Astrocyte of the cerebellum (primary cell): ENCODE measurements at regions not wholly inside any gene's neighbourhood (a gene's known extent, or its start where the extent isn't known, plus 50 kb on each side); places are given as distances from the start of the nearest gene placed in this dataset.

ENCODE experiments used
- DNase-seq: peaks from one replicate; pipeline ENCODE4 v3.0.0-alpha.2; 2011; ENCODE audit warnings: low read depth
- H3K4me3 ChIP-seq: 2 replicates; pipeline ENCODE4 v1.5.1; 2011; ENCODE audit warnings: mild to moderate bottlenecking, low read depth, low read length, moderate library complexity
- in situ Hi-C: cut with HindIII; loops from 2 replicates; pipeline ENCODE4 v1.10.0; 2017; ENCODE audit warnings: low sequenced_read_pairs
- TF ChIP-seq, protein P1 (sequence below): IDR thresholded peaks from 2 replicates; pipeline ENCODE4 v1.5.1; 2012; ENCODE audit warnings: low read length, low read depth, moderate library complexity, mild to moderate bottlenecking; ENCODE audit errors: missing control alignments

GRCh38 chr1:182246783-182247182 lies 144.8 kb downstream of the GLUL start:
- in situ Hi-C loops, result no loop called here
- TF ChIP-seq, protein P1, sequence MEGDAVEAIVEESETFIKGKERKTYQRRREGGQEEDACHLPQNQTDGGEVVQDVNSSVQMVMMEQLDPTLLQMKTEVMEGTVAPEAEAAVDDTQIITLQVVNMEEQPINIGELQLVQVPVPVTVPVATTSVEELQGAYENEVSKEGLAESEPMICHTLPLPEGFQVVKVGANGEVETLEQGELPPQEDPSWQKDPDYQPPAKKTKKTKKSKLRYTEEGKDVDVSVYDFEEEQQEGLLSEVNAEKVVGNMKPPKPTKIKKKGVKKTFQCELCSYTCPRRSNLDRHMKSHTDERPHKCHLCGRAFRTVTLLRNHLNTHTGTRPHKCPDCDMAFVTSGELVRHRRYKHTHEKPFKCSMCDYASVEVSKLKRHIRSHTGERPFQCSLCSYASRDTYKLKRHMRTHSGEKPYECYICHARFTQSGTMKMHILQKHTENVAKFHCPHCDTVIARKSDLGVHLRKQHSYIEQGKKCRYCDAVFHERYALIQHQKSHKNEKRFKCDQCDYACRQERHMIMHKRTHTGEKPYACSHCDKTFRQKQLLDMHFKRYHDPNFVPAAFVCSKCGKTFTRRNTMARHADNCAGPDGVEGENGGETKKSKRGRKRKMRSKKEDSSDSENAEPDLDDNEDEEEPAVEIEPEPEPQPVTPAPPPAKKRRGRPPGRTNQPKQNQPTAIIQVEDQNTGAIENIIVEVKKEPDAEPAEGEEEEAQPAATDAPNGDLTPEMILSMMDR, result no peak
- H3K4me3 ChIP-seq, result no peak overlapping the region

GRCh38 chr1:182245040-182245439 lies 146.6 kb downstream of the GLUL start:
- no peak for DNase-seq
- TF ChIP-seq, protein P1, result no peak
- no peak overlapping the region for H3K4me3 ChIP-seq
- in situ Hi-C loops, result no loop called here

More at GRCh38 chr1:182246783-182247182, 144.8 kb downstream of the GLUL start:
- DNase-seq, result no peak

DNA sequence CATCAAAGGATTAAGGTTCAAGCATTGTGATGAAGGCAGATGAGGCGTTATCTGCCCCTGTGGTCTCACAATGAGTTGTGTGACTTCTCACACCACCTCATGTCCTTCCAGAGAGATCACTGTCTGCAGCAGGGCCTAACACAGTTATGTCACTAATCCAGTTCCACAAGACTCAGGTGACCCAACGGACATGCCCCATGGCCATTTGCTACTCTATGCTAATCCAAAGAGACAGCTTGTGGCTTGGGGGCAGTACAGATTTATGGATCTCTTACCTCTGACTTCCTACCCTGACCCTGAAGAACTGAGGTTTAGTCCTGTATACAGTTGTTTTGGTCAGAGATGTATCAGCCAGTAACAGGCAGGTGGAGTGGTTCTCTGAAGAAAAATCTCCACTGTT lies 147.1 kb downstream of the GLUL start:
- in situ Hi-C loops, result no loop called here
- no peak overlapping the region for H3K4me3 ChIP-seq
- DNase-seq, result no peak
- TF ChIP-seq, protein P1, result no peak

DNA sequence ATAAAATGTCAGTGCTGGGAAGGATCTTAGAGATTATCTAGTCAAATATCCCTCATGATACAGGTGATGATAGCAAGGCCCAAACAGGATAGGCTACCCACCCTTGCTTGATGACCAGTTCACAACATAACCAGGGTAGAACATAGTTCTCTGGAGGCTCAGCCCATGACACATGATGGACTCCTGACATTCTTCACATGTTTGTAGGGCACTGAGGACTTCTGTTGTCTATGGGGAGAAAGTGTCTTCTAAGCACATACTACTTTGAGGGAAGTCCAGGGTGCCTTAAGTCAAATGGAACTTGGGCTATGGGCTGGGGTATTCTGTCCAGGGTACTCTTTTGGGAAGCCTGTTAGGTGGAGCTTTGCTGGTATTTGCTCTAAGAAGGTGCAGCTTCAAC lies 148.9 kb downstream of the GLUL start:
- no peak overlapping the region for H3K4me3 ChIP-seq
- TF ChIP-seq, protein P1, result no peak
- no peak for DNase-seq
- in situ Hi-C loops, result no loop called here

DNA sequence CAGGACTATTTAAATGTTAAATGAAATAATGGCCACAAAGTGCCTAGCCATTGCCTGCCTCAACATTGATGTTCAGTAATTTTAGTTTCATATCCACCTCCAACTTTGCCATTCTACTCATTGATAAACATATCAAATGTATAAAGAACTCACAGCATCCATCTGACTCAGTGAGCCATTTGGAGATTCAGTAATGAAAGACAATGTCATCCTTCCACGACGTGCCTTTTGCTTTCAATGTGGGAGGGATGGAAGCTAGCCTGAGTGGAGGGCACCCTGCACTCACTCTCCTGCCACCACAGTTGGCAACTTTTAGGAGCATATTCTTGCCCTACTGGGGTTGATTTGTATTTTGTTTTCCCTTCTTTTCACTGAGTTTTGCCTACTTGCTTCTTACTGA lies 151.5 kb downstream of the GLUL start:
- TF ChIP-seq, protein P1, result no peak
- in situ Hi-C loops, result no loop called here
- DNase-seq, result no peak
- H3K4me3 ChIP-seq, result no peak overlapping the region

GRCh38 chr1:182238421-182238820 lies 153.2 kb downstream of the GLUL start:
- TF ChIP-seq, protein P1, result no peak
- no peak overlapping the region for H3K4me3 ChIP-seq
- in situ Hi-C loops, result no loop called here
- no peak for DNase-seq

GRCh38 chr1:182237329-182237728 lies 154.3 kb downstream of the GLUL start:
- TF ChIP-seq, protein P1, result no peak
- in situ Hi-C loops, result no loop called here

More at GRCh38 chr1:182237329-182237728, 154.3 kb downstream of the GLUL start:
- DNase-seq, result no peak
- H3K4me3 ChIP-seq, result no peak overlapping the region
